Right atrium auricular region (tissue), 2 donors: ENCODE measurements at regions not wholly inside any gene's neighbourhood (a gene's known extent, or its start where the extent isn't known, plus 50 kb on each side); places are given as distances from the start of the nearest gene placed in this dataset.

Experiments
- DNase-seq: peaks from one replicate; pipeline ENCODE4 v3.0.0-alpha.2; 2019; ENCODE audit warnings: low spot score
- H3K27ac ChIP-seq, 2 donors: fragments of 200-600 bp; sonication (generic); 1 replicate in 1 of 2; 2 replicates in 1 of 2; pipeline ENCODE4 v1.5.1; 2016 to 2019
- H3K27me3 ChIP-seq, 2 donors: fragments of 200-600 bp; sonication (generic); one replicate each; pipeline versions ENCODE4 v1.5.1 to v1.6.0; 2017 to 2019
- H3K36me3 ChIP-seq: fragments of 200-600 bp; sonication (generic); one replicate; pipeline ENCODE4 v1.5.1; 2016
- H3K4me1 ChIP-seq, 2 donors: fragments of 200-600 bp; sonication (generic); one replicate each; pipeline versions ENCODE4 v1.5.1 to v1.6.0; 2017 to 2019
- H3K4me3 ChIP-seq, 2 donors: fragments of 200-600 bp; sonication (generic); 1 replicate in 1 of 2; 2 replicates in 1 of 2; pipeline ENCODE4 v1.5.1; 2017 to 2019; ENCODE audit warnings: mild to moderate bottlenecking in 1 of 2, moderate library complexity in 1 of 2
- H3K9me3 ChIP-seq, 2 donors: fragments of 200-600 bp; sonication (generic); one replicate each; pipeline ENCODE4 v1.5.1; 2019
- CTCF ChIP-seq, 2 donors: fragments of 200-600 bp; sonication (generic); IDR thresholded peaks; one replicate each; pipeline ENCODE4 v1.5.1; 2019; ENCODE audit warnings: antibody characterized with exemption in 2 of 2

- Histone ChIP-seq H3K27ac (no peak overlapping the region), H3K9me3 (no peaks in the 10 kb centered on the region), H3K4me3 (no peak overlapping the region), H3K4me1 (peaks cover 0 to 5% of the 10 kb centered on the region in 2 donors), H3K36me3 (no peaks in the 10 kb centered on the region), H3K27me3 (no peaks in the 10 kb centered on the region)
- DNase-seq, result no peak
- no peak for TF ChIP-seq CTCF (IDR thresholded peaks at IDR 0.05)
Observed at GRCh38 chr6:34616227-34616585, 60.1 kb upstream of the SPDEF start.

GRCh38 chr6:34615574-34616226 is 59.6 kb upstream of the SPDEF start:
- H3K27ac ChIP-seq, result no peak overlapping the region
- no peaks in the 10 kb centered on the region for H3K36me3 ChIP-seq
- peaks cover 0 to 10% of the 10 kb centered on the region in 2 donors for H3K4me1 ChIP-seq
- TF ChIP-seq CTCF (IDR thresholded peaks at IDR 0.05), result no peak
- no peak for DNase-seq
- no peaks in the 10 kb centered on the region for H3K27me3 ChIP-seq
- H3K9me3 ChIP-seq, result no peaks in the 10 kb centered on the region
- H3K4me3 ChIP-seq, result no peak overlapping the region

- Histone ChIP-seq H3K4me1 (peaks cover 0 to 32% of the 10 kb centered on the region in 2 donors), H3K36me3 (peaks cover under 1% of the 10 kb centered on the region), H3K27ac (peak overlapping the region in 1 of 2 donors; percentile 67), H3K9me3 (no peaks in the 10 kb centered on the region), H3K4me3 (no peak overlapping the region), H3K27me3 (no peaks in the 10 kb centered on the region)
- no peak for TF ChIP-seq CTCF (IDR thresholded peaks at IDR 0.05)
- DNase-seq, result no peak
Observed at GRCh38 chr6:34610819-34611477, 54.8 kb upstream of the SPDEF start.

GRCh38 chr6:34608321-34609091 is 52.4 kb upstream of the SPDEF start:
- TF ChIP-seq CTCF (IDR thresholded peaks at IDR 0.05), result no peak
- Histone ChIP-seq H3K4me1 (peaks cover 0 to 32% of the 10 kb centered on the region in 2 donors), H3K4me3 (no peak overlapping the region), H3K27me3 (no peaks in the 10 kb centered on the region), H3K36me3 (peaks cover 8% of the 10 kb centered on the region), H3K9me3 (no peaks in the 10 kb centered on the region), H3K27ac (no peak overlapping the region)
- DNase-seq, result no peak

GRCh38 chr6:34606477-34607265 is 50.5 kb upstream of the SPDEF start:
- no peak overlapping the region for H3K27ac ChIP-seq
- H3K4me1 ChIP-seq, result peaks cover 0 to 41% of the 10 kb centered on the region in 2 donors
- H3K36me3 ChIP-seq, result peaks cover 8% of the 10 kb centered on the region
- H3K27me3 ChIP-seq, result no peaks in the 10 kb centered on the region
- no peak for TF ChIP-seq CTCF (IDR thresholded peaks at IDR 0.05)
- no peak overlapping the region for H3K4me3 ChIP-seq
- no peaks in the 10 kb centered on the region for H3K9me3 ChIP-seq
- DNase-seq, result no peak
